Endothelial cell of umbilical vein (primary cell): ENCODE measurements at regions not wholly inside any gene's neighbourhood (a gene's known extent, or its start where the extent isn't known, plus 50 kb on each side); places are given as distances from the start of the nearest gene placed in this dataset.

Experiments used
- BruUV-seq: library from RNA; stranded (reverse); fragments of 400-500 nt; replicated peaks from 2 replicates; lab custom pipeline; 2021; lab: Mats Ljungman, UMichigan
- CTCF ChIA-PET: fragments of 300-600, 350-600 bp; sonication (Branson Sonifier 250); formaldehyde crosslinking; loops from one replicate; lab custom pipeline; 2021; ENCODE audit warnings: antibody characterized with exemption, inconsistent platforms; lab: Charles Lee
- POLR2A ChIA-PET: fragments of 300-600, 350-600 bp; sonication (Branson Sonifier 250); formaldehyde crosslinking; loops from one replicate; lab custom pipeline; 2021; ENCODE audit warnings: antibody characterized with exemption, inconsistent platforms; lab: Charles Lee
- DNase-seq: peaks from one replicate; pipeline ENCODE4 v3.0.0-alpha.2; 2011; ENCODE audit warnings: low read depth, low spot score
- FAIRE-seq: peaks from 2 replicates; lab custom pipeline; 2011; peaks lifted over from hg19 to GRCh38; lab: Jason Lieb, UNC
- H2AFZ ChIP-seq: 2 replicates; pipeline ENCODE4 v1.6.0; 2012; ENCODE audit warnings: low read depth, low read length, control low read depth, inconsistent platforms
- H3K27ac ChIP-seq: 2 replicates; pipeline ENCODE4 v1.5.1; 2011; ENCODE audit warnings: low read depth, mild to moderate bottlenecking, control low read depth, low read length, moderate library complexity; ENCODE audit not compliant: insufficient read depth
- H3K27me3 ChIP-seq, 2 experiments: 2 replicates each; pipeline versions ENCODE4 v1.6.0 to v1.6.1; 2011; ENCODE audit warnings: low read length in 2 of 2, mixed read lengths in 1 of 2; ENCODE audit not compliant: control insufficient read depth in 2 of 2, insufficient read depth in 2 of 2
- H3K36me3 ChIP-seq, 2 experiments: 2 replicates in 1 of 2; 3 replicates in 1 of 2; pipeline ENCODE4 v1.5.1; 2011; ENCODE audit warnings: low read length in 2 of 2, mild to moderate bottlenecking in 1 of 2, moderate library complexity in 1 of 2; ENCODE audit not compliant: control insufficient read depth in 2 of 2, insufficient read depth in 2 of 2; ENCODE audit errors: extremely low read depth in 1 of 2
- H3K4me1 ChIP-seq: 3 replicates; pipeline ENCODE4 v1.5.1; 2011; ENCODE audit warnings: mild to moderate bottlenecking, low read length; ENCODE audit not compliant: control insufficient read depth, insufficient read depth; ENCODE audit errors: extremely low read depth
- H3K4me2 ChIP-seq: 2 replicates; pipeline ENCODE4 v1.6.1; 2011; ENCODE audit warnings: low read length, control low read depth, mixed read lengths; ENCODE audit not compliant: insufficient read depth
- H3K4me3 ChIP-seq, 3 experiments: fragments of 200-600 bp in 1 of 3; sonication (generic), shearing (Covaris generic) in 1 of 3; replicated peaks in 1 of 3; 2 replicates each; pipeline ENCODE4 v1.5.1; 2011 to 2016; ENCODE audit warnings: control low read depth in 3 of 3, low read length in 3 of 3, mild to moderate bottlenecking in 2 of 3, inconsistent platforms in 1 of 3, low read depth in 1 of 3, moderate library complexity in 1 of 3; ENCODE audit not compliant: insufficient read depth in 1 of 3
- H3K79me2 ChIP-seq: 2 replicates; pipeline ENCODE4 v1.6.0; 2012; ENCODE audit warnings: low read length, inconsistent platforms; ENCODE audit not compliant: control insufficient read depth, insufficient read depth
- H3K9ac ChIP-seq: replicated peaks from 2 replicates; pipeline ENCODE3; 2011; ENCODE audit warnings: low read length, control low read depth; ENCODE audit not compliant: insufficient read depth; ENCODE audit errors: extremely low read depth
- H3K9me1 ChIP-seq: replicated peaks from 3 replicates; pipeline ENCODE4 v1.6.0; 2011; ENCODE audit warnings: mild to moderate bottlenecking, low read length; ENCODE audit not compliant: control insufficient read depth, insufficient read depth; ENCODE audit errors: extremely low read depth
- H3K9me3 ChIP-seq: replicated peaks from 2 replicates; pipeline ENCODE4 v1.5.1; 2012; ENCODE audit warnings: low read length, inconsistent platforms; ENCODE audit not compliant: control insufficient read depth, insufficient read depth
- H4K20me1 ChIP-seq: replicated peaks from 2 replicates; pipeline ENCODE3; 2011; ENCODE audit warnings: mild to moderate bottlenecking, low read length; ENCODE audit not compliant: control insufficient read depth, insufficient read depth; ENCODE audit errors: extremely low read depth
- CTCF ChIP-seq, 2 donors: IDR thresholded peaks; 1 replicate in 1 of 2; 2 replicates in 1 of 2; pipeline ENCODE4 v1.5.1; 2011; ENCODE audit warnings: low read length in 2 of 2, mild to moderate bottlenecking in 2 of 2, moderate library complexity in 2 of 2, control low read depth in 1 of 2, inconsistent platforms in 1 of 2, low read depth in 1 of 2; ENCODE audit not compliant: insufficient read depth in 1 of 2; ENCODE audit errors: extremely low read depth in 1 of 2
- EZH2 ChIP-seq: IDR thresholded peaks from 2 replicates; pipeline ENCODE4 v1.6.1; 2012; ENCODE audit warnings: borderline replicate concordance, low read depth, mild to moderate bottlenecking, moderate library complexity, low read length, inconsistent platforms; ENCODE audit not compliant: severe bottlenecking
- FOS ChIP-seq: IDR thresholded peaks from 2 replicates; pipeline ENCODE4 v1.6.1; 2011; ENCODE audit warnings: mild to moderate bottlenecking, low read length, moderate library complexity, borderline replicate concordance; ENCODE audit not compliant: insufficient read depth
- GATA2 ChIP-seq: IDR thresholded peaks from 2 replicates; pipeline ENCODE4 v1.7.0; 2011; ENCODE audit warnings: low read depth, mild to moderate bottlenecking, moderate library complexity, mixed read lengths, low read length; ENCODE audit not compliant: insufficient read length, insufficient read depth
- JUN ChIP-seq: IDR thresholded peaks from 2 replicates; pipeline ENCODE4 v1.6.1; 2011; ENCODE audit warnings: borderline replicate concordance, low read depth; ENCODE audit not compliant: insufficient read length, insufficient read depth
- MYC ChIP-seq: IDR thresholded peaks from one replicate; pipeline ENCODE4 v1.6.1; 2011; ENCODE audit warnings: mild to moderate bottlenecking, low read depth, low read length
- POLR2A ChIP-seq: IDR thresholded peaks from 2 replicates; pipeline ENCODE4 v1.6.1; 2012; ENCODE audit warnings: low read depth, mild to moderate bottlenecking, control low read depth, low read length
- POLR2AphosphoS5 ChIP-seq: IDR thresholded peaks from 2 replicates; pipeline ENCODE4 v1.6.1; 2012; ENCODE audit warnings: low read depth, mild to moderate bottlenecking, control low read depth, low read length, moderate library complexity; ENCODE audit not compliant: insufficient read depth
- dilution Hi-C: fragments of 300-500 bp; cut with MboI; formaldehyde crosslinking; loops from one replicate; pipeline ENCODE4 v1.15.0; 2019; ENCODE audit warnings: low sequenced_read_pairs; ENCODE audit not compliant: extremely low pct_ligation_motif_present
- intact Hi-C: fragments of 100-400 bp; cut with micrococcal nuclease; formaldehyde crosslinking; loops from one replicate; pipeline ENCODE4 v1.10.0; 2022
- TF ChIP-seq, protein P1 (sequence below): IDR thresholded peaks from 2 replicates; pipeline ENCODE4 v1.6.1; 2011; ENCODE audit not compliant: insufficient read depth, insufficient read length

GRCh38 chr4:151604238-151604637 lies 156.6 kb downstream of the GATB start:
- H3K79me2 ChIP-seq, result no peaks in the 10 kb centered on the region
- FAIRE-seq (peak; percentile 63), DNase-seq (peak; percentile 33)
- no peak overlapping the region for H2AFZ ChIP-seq
- intact Hi-C loops, result loop anchor here (1.0 to 2.0 kb wide), 3 partner anchors 241 to 487 kb away; partner anchors contain the start of gene PRSS48
- BruUV-seq, result no TSS peak
- no peaks in the 10 kb centered on the region for H4K20me1 ChIP-seq
- no peak for TF ChIP-seq GATA2
- peak; percentile 29 to 44 for TF ChIP-seq CTCF (IDR thresholded peaks at IDR 0.05; ENCODE audit: extremely low read depth in 1 of 2, insufficient read depth in 1 of 2, low read depth in 1 of 2, low read length in 2 of 2)
- H3K4me3 ChIP-seq, result no peak overlapping the region
- dilution Hi-C loops, result no loop called here
- ChIA-PET CTCF (interaction anchor here (0.6 to 2.9 kb wide), 48 partner anchors 8 to 1073 kb away, joined by 3 to 63 read pairs (median 4); partner anchors contain the start of genes FHIP1A, PRSS48 and SH3D19), POLR2A (no interaction called here)
- peaks cover 0 to 7% of the 10 kb centered on the region in 2 experiments for H3K27me3 ChIP-seq
- no peak overlapping the region for H3K4me2 ChIP-seq
- H3K9ac ChIP-seq, result no peak overlapping the region
- no peaks in the 10 kb centered on the region for H3K4me1 ChIP-seq
- no peaks in the 10 kb centered on the region for H3K9me1 ChIP-seq
- no peaks in the 10 kb centered on the region for H3K36me3 ChIP-seq
- H3K9me3 ChIP-seq, result no peaks in the 10 kb centered on the region
- no peak overlapping the region for H3K27ac ChIP-seq

DNA sequence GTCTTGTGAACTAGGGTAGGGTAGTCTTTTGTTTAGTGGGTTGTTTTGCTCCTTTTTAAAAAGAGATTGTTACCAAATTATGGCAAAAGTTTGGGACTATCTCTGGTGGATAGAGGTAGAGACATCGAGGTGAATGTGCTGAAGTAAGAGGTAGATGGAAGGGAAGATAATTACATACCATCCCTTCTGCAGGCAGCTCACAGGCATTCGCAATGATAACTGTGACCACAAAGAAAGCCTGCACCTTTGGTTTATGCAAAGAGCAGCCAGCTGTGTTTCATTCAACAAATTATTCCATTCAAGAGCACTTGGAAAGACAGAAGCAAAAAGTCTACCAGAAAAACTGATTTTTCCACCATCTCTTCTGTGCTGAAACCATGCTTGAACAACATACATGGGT lies 155.6 kb downstream of the GATB start:
- H3K4me3 ChIP-seq, result no peak overlapping the region
- no peak overlapping the region for H2AFZ ChIP-seq
- H4K20me1 ChIP-seq, result no peaks in the 10 kb centered on the region
- TF ChIP-seq POLR2AphosphoS5 (no peak), FOS (no peak), GATA2 (no peak), EZH2 (no peak), JUN (no peak), CTCF (IDR thresholded peaks at IDR 0.05; ENCODE audit: extremely low read depth in 1 of 2, insufficient read depth in 1 of 2, low read depth in 1 of 2, low read length in 2 of 2) (no peak), POLR2A (no peak), MYC (no peak)
- TF ChIP-seq, protein P1, sequence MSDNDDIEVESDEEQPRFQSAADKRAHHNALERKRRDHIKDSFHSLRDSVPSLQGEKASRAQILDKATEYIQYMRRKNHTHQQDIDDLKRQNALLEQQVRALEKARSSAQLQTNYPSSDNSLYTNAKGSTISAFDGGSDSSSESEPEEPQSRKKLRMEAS, result no peak
- no peaks in the 10 kb centered on the region for H3K9me1 ChIP-seq
- H3K4me2 ChIP-seq, result no peak overlapping the region
- DNase-seq, result no peak
- peaks cover 0 to 5% of the 10 kb centered on the region in 2 experiments for H3K27me3 ChIP-seq
- BruUV-seq, result no TSS peak
- FAIRE-seq, result no peak
- ChIA-PET CTCF (interaction anchor here (1.3 to 2.9 kb wide), 6 partner anchors 9 to 765 kb away, joined by 3 to 63 read pairs (median 13); partner anchors contain the start of gene PRSS48), POLR2A (no interaction called here)
- no peaks in the 10 kb centered on the region for H3K4me1 ChIP-seq
- H3K9me3 ChIP-seq, result no peaks in the 10 kb centered on the region
- no peaks in the 10 kb centered on the region for H3K79me2 ChIP-seq
- H3K9ac ChIP-seq, result no peak overlapping the region
- dilution Hi-C loops (no loop called here), intact Hi-C loops (loop anchor here (2.0 kb wide), 2 partner anchors 242 to 328 kb away; partner anchors contain the start of gene PRSS48)
- no peaks in the 10 kb centered on the region for H3K36me3 ChIP-seq
- H3K27ac ChIP-seq, result no peak overlapping the region
